PC-9 (cell line): ENCODE measurements at regions not wholly inside any gene's neighbourhood (a gene's known extent, or its start where the extent isn't known, plus 50 kb on each side); places are given as distances from the start of the nearest gene placed in this dataset.

Experiments
- CTCF ChIP-seq: fragments of 200-600 bp; sonication (generic); conservative IDR thresholded peaks from 2 replicates; pipeline ENCODE4 v1.6.1; 2017; ENCODE audit warnings: mixed run types, antibody characterized with exemption, mild to moderate bottlenecking, moderate library complexity
- EZH2 ChIP-seq: fragments of 200-600 bp; sonication (generic); IDR thresholded peaks from 2 replicates; pipeline ENCODE4 v1.8.0; 2017; ENCODE audit warnings: antibody characterized with exemption, low read depth

GRCh38 chr3:190780524-190780923, 82.0 kb downstream of the GMNC start:
- TF ChIP-seq CTCF (no peak), EZH2 (no peak)
